WTC11 (cell line): ENCODE measurements at regions not wholly inside any gene's neighbourhood (a gene's known extent, or its start where the extent isn't known, plus 50 kb on each side); places are given as distances from the start of the nearest gene placed in this dataset.

Experiments
- ATAC-seq: fragments of 200-7000 bp; cut with Tn5 transposase; 2 replicates; pipeline ENCODE4 v1.10.0; 2021; ENCODE audit warnings: mild to moderate bottlenecking, moderate library complexity
- CTCF ChIA-PET: fragments of 300-600 bp; sonication (Branson Sonifier 250); formaldehyde crosslinking; loops from one replicate; lab custom pipeline; 2021; ENCODE audit warnings: antibody characterized with exemption; lab: Charles Lee
- POLR2A ChIA-PET: fragments of 350-600 bp; sonication (Branson Sonifier 250); formaldehyde crosslinking; loops from one replicate; lab custom pipeline; 2021; ENCODE audit warnings: antibody characterized with exemption; lab: Charles Lee
- DNase-seq: peaks from one replicate; pipeline ENCODE4 v3.0.0; 2021; ENCODE audit warnings: low spot score
- H3K27ac Mint-ChIP-seq: 2 replicates; pipeline ENCODE4 v1.8.0; 2021; ENCODE audit warnings: mixed read lengths
- H3K27me3 Mint-ChIP-seq: 2 replicates; pipeline ENCODE4 v1.8.0; 2021; ENCODE audit warnings: low read depth, mild to moderate bottlenecking, moderate library complexity, mixed read lengths
- H3K36me3 Mint-ChIP-seq: 2 replicates; pipeline ENCODE4 v1.8.0; 2021; ENCODE audit warnings: mixed read lengths
- H3K4me1 Mint-ChIP-seq: 2 replicates; pipeline ENCODE4 v1.8.0; 2022; ENCODE audit warnings: mixed read lengths
- H3K4me3 Mint-ChIP-seq: 2 replicates; pipeline ENCODE4 v1.8.0; 2021; ENCODE audit warnings: mild to moderate bottlenecking, moderate library complexity, mixed read lengths
- H3K9me3 Mint-ChIP-seq: 2 replicates; pipeline ENCODE4 v1.8.0; 2021; ENCODE audit warnings: mixed read lengths
- AR ChIP-seq: fragments of 250-450 bp; sonication (Bioruptor Pico); IDR thresholded peaks from 2 replicates; pipeline ENCODE4 v1.9.0; 2021; ENCODE audit warnings: mild to moderate bottlenecking
- E2F4 ChIP-seq: sonication (generic); formaldehyde crosslinking; IDR thresholded peaks from 2 replicates; pipeline ENCODE4 v1.8.1; 2022; ENCODE audit warnings: low read depth, mild to moderate bottlenecking, moderate library complexity, missing genetic modification reagents, borderline replicate concordance
- EMX1 ChIP-seq: fragments of 250-450 bp; sonication (Bioruptor Pico); IDR thresholded peaks from 2 replicates; pipeline ENCODE4 v1.8.0; 2021; ENCODE audit warnings: mild to moderate bottlenecking
- ETV6 ChIP-seq: sonication (generic); formaldehyde crosslinking; IDR thresholded peaks from 2 replicates; pipeline ENCODE4 v1.8.1; 2022; ENCODE audit warnings: mild to moderate bottlenecking, missing genetic modification reagents
- FOXJ3 ChIP-seq: sonication (generic); formaldehyde crosslinking; IDR thresholded peaks from 2 replicates; pipeline ENCODE4 v1.9.0; 2021; ENCODE audit warnings: missing genetic modification reagents, mild to moderate bottlenecking, borderline replicate concordance
- GTF2I ChIP-seq: fragments of 250-450 bp; sonication (Bioruptor Pico); conservative IDR thresholded peaks from 2 replicates; pipeline ENCODE4 v1.4.0; 2021; ENCODE audit warnings: mild to moderate bottlenecking
- JAZF1 ChIP-seq: fragments of 250-450 bp; sonication (Bioruptor Pico); IDR thresholded peaks from 2 replicates; pipeline ENCODE4 v1.9.0; 2021; ENCODE audit warnings: moderate library complexity, mild to moderate bottlenecking, inconsistent platforms
- MYBL2 ChIP-seq: sonication (generic); formaldehyde crosslinking; IDR thresholded peaks from 2 replicates; pipeline ENCODE4 v1.8.1; 2023; ENCODE audit warnings: mild to moderate bottlenecking, moderate library complexity, missing genetic modification reagents
- NFATC4 ChIP-seq: fragments of 250-450 bp; sonication (Bioruptor Pico); IDR thresholded peaks from 2 replicates; pipeline ENCODE4 v1.9.0; 2021; ENCODE audit warnings: mild to moderate bottlenecking
- NR2C2 ChIP-seq: sonication (generic); formaldehyde crosslinking; IDR thresholded peaks from 2 replicates; pipeline ENCODE4 v1.8.0; 2022; ENCODE audit warnings: mild to moderate bottlenecking, missing genetic modification reagents
- SMAD4 ChIP-seq: sonication (generic); formaldehyde crosslinking; IDR thresholded peaks from 2 replicates; pipeline ENCODE4 v1.8.0; 2022; ENCODE audit warnings: mild to moderate bottlenecking, missing genetic modification reagents
- SP1 ChIP-seq: sonication (generic); formaldehyde crosslinking; conservative IDR thresholded peaks from 2 replicates; pipeline ENCODE4 v1.8.1; 2022; ENCODE audit warnings: missing genetic modification reagents
- TEAD4 ChIP-seq: sonication (generic); formaldehyde crosslinking; IDR thresholded peaks from 2 replicates; pipeline ENCODE4 v1.8.0; 2022; ENCODE audit warnings: mild to moderate bottlenecking, missing genetic modification reagents
- ZBTB43 ChIP-seq: sonication (generic); formaldehyde crosslinking; IDR thresholded peaks from 2 replicates; pipeline ENCODE4 v1.8.1; 2023; ENCODE audit warnings: mild to moderate bottlenecking, missing genetic modification reagents
- ZNF121 ChIP-seq: sonication (generic); formaldehyde crosslinking; IDR thresholded peaks from 2 replicates; pipeline ENCODE4 v1.8.0; 2023; ENCODE audit warnings: missing genetic modification reagents
- ZNF263 ChIP-seq: sonication (generic); formaldehyde crosslinking; IDR thresholded peaks from 2 replicates; pipeline ENCODE4 v1.8.1; 2022; ENCODE audit warnings: low read depth, mild to moderate bottlenecking, moderate library complexity, missing genetic modification reagents
- ZNF416 ChIP-seq: fragments of 250-450 bp; sonication (Bioruptor Pico); IDR thresholded peaks from 2 replicates; pipeline ENCODE4 v1.9.0; 2021; ENCODE audit warnings: mild to moderate bottlenecking, inconsistent platforms
- ZNF512 ChIP-seq: sonication (generic); formaldehyde crosslinking; IDR thresholded peaks from 2 replicates; pipeline ENCODE4 v1.8.1; 2022; ENCODE audit warnings: missing genetic modification reagents, borderline replicate concordance
- ZNF671 ChIP-seq: fragments of 250-450 bp; sonication (Bioruptor Pico); IDR thresholded peaks from 2 replicates; pipeline ENCODE4 v1.8.0; 2021; ENCODE audit warnings: mild to moderate bottlenecking
- TF ChIP-seq, protein P1 (sequence below): fragments of 250-450 bp; sonication (Bioruptor Pico); conservative IDR thresholded peaks from 2 replicates; pipeline ENCODE4 v1.9.0; 2021; ENCODE audit warnings: mild to moderate bottlenecking
- TF ChIP-seq, protein P2 (sequence below): sonication (generic); formaldehyde crosslinking; IDR thresholded peaks from 2 replicates; pipeline ENCODE4 v1.8.0; 2022; ENCODE audit warnings: mild to moderate bottlenecking, missing genetic modification reagents
- TF ChIP-seq, protein P3 (sequence below): fragments of 250-450 bp; sonication (Bioruptor Pico); IDR thresholded peaks from 2 replicates; pipeline ENCODE4 v1.9.0; 2021; ENCODE audit warnings: moderate library complexity, mild to moderate bottlenecking, inconsistent platforms, borderline replicate concordance

DNA sequence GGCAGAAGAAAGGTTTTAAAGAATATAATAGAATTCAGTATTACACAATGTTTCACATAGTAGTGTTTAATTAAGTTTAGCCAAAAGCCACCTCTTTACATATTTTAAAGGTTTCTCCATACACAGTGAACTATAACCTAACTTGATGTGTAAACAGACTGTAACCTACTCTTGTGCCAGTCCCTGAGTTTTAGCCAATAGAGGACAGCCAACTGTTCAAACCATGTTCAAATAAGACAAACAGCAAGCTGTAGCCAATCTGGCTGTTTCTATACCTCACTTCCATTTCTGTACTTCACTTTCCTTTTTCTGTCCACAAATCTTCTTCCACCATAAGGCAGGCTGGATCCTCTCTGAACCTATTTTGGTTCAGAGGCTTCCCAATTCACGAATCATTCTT lies 65.2 kb downstream of the TEX13C start:
- peaks cover 3% of the 10 kb centered on the region; the same call in 1 of the 2 replicates for H3K27me3 Mint-ChIP-seq
- H3K36me3 Mint-ChIP-seq = peaks cover 52% of the 10 kb centered on the region
- H3K27ac Mint-ChIP-seq = peak overlapping the region; percentile 19
- H3K4me3 Mint-ChIP-seq = no peak overlapping the region
- H3K9me3 Mint-ChIP-seq = no peaks in the 10 kb centered on the region
- ChIA-PET POLR2A (no interaction called here), CTCF (no interaction called here)
- peaks cover 59% of the 10 kb centered on the region for H3K4me1 Mint-ChIP-seq
- no peak for DNase-seq
- no peak for ATAC-seq
- TF ChIP-seq, protein P1, sequence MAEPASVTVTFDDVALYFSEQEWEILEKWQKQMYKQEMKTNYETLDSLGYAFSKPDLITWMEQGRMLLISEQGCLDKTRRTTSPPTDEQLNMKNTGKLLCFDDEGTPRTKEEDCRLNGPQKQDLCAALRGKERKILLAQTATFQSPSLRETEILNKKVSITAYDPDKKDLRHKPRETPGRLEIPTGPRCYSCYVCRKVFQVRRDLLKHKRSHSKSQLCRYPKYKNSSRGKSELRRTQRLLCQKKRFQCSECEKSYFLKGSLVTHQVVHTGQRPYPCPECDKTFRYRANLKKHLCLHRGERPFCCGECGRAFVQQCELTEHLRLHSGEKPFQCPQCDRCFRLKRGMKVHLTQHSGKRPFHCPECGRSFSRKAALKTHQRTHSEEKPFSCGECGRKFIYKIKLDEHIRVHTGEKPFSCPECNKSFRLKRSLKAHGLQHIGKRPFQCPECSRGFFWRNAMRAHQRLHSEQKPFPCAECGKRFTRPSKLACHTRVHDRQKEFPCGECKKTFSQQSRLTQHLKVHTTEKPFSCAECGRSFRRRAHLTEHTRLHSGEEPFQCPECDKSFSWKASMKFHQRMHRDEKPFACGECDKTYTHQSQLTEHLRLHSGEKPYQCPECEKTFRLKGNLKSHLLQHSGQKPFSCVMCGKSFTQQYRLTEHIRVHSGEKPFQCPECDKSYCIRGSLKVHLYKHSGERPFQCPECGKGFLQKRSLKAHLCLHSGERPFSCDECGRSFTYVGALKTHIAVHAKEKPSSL (CRISPR knock-in tag) = peak; percentile 61; the same call in 1 of the 2 replicates
- 0 out of 2 replicates have a peak, but pooled peaks have one; percentile 40 for TF ChIP-seq NFATC4 (CRISPR knock-in tag)
- TF ChIP-seq NR2C2 = no peak
- TF ChIP-seq ZNF416 (CRISPR knock-in tag) = 0 out of 2 replicates have a peak, but pooled peaks have one; percentile 33
- TF ChIP-seq ZNF671 = 0 out of 2 replicates have a peak, but pooled peaks have one; percentile 9

DNA sequence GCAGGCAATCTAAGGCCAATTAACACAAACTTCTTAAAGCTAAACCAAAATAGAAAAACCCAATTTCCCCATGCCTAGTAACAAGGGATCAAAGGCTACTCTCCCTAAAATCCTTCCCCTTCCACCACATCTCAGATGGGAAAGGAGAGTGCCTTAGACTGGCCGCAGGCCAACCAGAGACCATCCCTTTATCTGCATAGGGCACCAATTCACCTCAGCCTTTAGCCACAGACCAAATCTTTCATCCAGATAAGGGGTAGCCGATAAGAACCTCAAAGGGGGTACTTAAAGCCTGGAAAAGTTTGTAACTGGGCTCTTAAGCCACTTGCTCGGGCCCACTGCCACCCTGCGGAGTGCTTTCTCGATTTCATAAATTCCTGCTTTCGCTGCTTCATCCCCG lies 68.3 kb downstream of the TEX13C start:
- Mint-ChIP-seq H3K4me3 (peak overlapping the region; percentile 94), H3K9me3 (no peaks in the 10 kb centered on the region), H3K36me3 (peaks cover 83% of the 10 kb centered on the region), H3K4me1 (peaks cover 47% of the 10 kb centered on the region), H3K27ac (peak overlapping the region; percentile 90), H3K27me3 (no peaks in the 10 kb centered on the region; the same call in 1 of the 2 replicates)
- DNase-seq (no peak), ATAC-seq (no peak; the same call in 1 of the 2 replicates)
- ChIA-PET POLR2A (no interaction called here), CTCF (no interaction called here)
- TF ChIP-seq AR (CRISPR knock-in tag) = peak; percentile 26; the same call in 1 of the 2 replicates
- no peak for TF ChIP-seq SMAD4 (CRISPR knock-in tag)

DNA sequence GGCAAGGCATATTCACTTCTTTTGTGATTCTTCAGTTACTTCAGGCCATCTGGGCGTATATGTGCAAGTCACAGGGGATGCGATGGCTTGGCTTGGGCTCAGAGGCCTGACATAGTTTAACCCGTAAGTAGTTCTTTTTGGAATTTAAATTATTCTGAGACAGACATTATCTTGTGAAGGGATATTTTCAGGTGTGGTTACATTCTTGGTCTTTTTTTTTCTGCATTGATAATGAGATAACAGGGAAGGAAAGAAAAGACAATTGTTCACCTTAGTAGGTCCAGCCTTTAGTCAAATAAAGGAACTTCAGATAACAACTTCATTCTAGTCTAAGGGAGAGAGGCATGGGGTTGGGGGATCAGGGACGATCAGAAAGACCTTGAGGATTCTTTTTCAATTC lies 74.8 kb downstream of the TEX13C start:
- Mint-ChIP-seq H3K9me3 (no peaks in the 10 kb centered on the region), H3K27ac (peak overlapping the region; percentile 99), H3K4me3 (peak overlapping the region; percentile 94), H3K27me3 (no peaks in the 10 kb centered on the region; the same call in 1 of the 2 replicates), H3K36me3 (peaks cover 45% of the 10 kb centered on the region), H3K4me1 (peaks cover 46% of the 10 kb centered on the region)
- CTCF ChIA-PET = no interaction called here
- DNase-seq (no peak), ATAC-seq (peak; percentile 90)
- POLR2A ChIA-PET = no interaction called here
- TF ChIP-seq MYBL2 (CRISPR knock-in tag) (no peak), EMX1 (CRISPR knock-in tag) (no peak), ETV6 (CRISPR knock-in tag) (no peak), SP1 (CRISPR knock-in tag) (no peak), ZNF263 (CRISPR knock-in tag) (no peak), JAZF1 (CRISPR knock-in tag) (no peak), ZNF512 (CRISPR knock-in tag) (no peak), ZNF121 (CRISPR knock-in tag) (no peak), NFATC4 (CRISPR knock-in tag) (no peak), GTF2I (CRISPR knock-in tag) (no peak), E2F4 (no peak), ZBTB43 (CRISPR knock-in tag) (no peak), FOXJ3 (CRISPR knock-in tag) (no peak), TEAD4 (CRISPR knock-in tag) (no peak)
- TF ChIP-seq, protein P2, sequence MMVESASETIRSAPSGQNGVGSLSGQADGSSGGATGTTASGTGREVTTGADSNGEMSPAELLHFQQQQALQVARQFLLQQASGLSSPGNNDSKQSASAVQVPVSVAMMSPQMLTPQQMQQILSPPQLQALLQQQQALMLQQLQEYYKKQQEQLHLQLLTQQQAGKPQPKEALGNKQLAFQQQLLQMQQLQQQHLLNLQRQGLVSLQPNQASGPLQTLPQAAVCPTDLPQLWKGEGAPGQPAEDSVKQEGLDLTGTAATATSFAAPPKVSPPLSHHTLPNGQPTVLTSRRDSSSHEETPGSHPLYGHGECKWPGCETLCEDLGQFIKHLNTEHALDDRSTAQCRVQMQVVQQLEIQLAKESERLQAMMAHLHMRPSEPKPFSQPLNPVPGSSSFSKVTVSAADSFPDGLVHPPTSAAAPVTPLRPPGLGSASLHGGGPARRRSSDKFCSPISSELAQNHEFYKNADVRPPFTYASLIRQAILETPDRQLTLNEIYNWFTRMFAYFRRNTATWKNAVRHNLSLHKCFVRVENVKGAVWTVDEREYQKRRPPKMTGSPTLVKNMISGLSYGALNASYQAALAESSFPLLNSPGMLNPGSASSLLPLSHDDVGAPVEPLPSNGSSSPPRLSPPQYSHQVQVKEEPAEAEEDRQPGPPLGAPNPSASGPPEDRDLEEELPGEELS = no peak
- TF ChIP-seq, protein P3, sequence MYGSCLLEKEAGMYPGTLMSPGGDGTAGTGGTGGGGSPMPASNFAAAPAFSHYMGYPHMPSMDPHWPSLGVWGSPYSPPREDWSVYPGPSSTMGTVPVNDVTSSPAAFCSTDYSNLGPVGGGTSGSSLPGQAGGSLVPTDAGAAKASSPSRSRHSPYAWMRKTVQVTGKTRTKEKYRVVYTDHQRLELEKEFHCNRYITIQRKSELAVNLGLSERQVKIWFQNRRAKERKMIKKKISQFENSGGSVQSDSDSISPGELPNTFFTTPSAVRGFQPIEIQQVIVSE = no peak
